GM19239 (cell line): ENCODE measurements at regions not wholly inside any gene's neighbourhood (a gene's known extent, or its start where the extent isn't known, plus 50 kb on each side); places are given as distances from the start of the nearest gene placed in this dataset.

ENCODE experiments used
- DNase-seq: peaks from one replicate; pipeline ENCODE4 v3.0.0; 2011; ENCODE audit warnings: low spot score; ENCODE audit not compliant: insufficient read length
- FAIRE-seq: peaks from 2 replicates; lab custom pipeline; 2011; peaks lifted over from hg19 to GRCh38; lab: Jason Lieb, UNC

- FAIRE-seq: no peak
- no peak for DNase-seq
These were observed 230.8 kb upstream of the CST7 start for GRCh38 chr20:24718277-24718676.

GRCh38 chr20:24718696-24719095, 230.4 kb upstream of the CST7 start:
- DNase-seq (no peak), FAIRE-seq (no peak)

GRCh38 chr20:24720957-24721356, 228.1 kb upstream of the CST7 start:
- no peak for FAIRE-seq
- DNase-seq: no peak

GRCh38 chr20:24721891-24722568, 227.0 kb upstream of the CST7 start:
- no peak for DNase-seq
- no peak for FAIRE-seq

GRCh38 chr20:24722586-24722985, 226.5 kb upstream of the CST7 start:
- FAIRE-seq (no peak), DNase-seq (no peak)

- FAIRE-seq: no peak
These were observed 225.9 kb upstream of the CST7 start for GRCh38 chr20:24723186-24723585.

GRCh38 chr20:24723647-24724352, 225.3 kb upstream of the CST7 start:
- DNase-seq (no peak), FAIRE-seq (no peak)

More at GRCh38 chr20:24723186-24723585, 225.9 kb upstream of the CST7 start:
- DNase-seq: no peak

- no peak for DNase-seq
- FAIRE-seq: no peak
These were observed 224.0 kb upstream of the CST7 start for GRCh38 chr20:24724982-24725533.

GRCh38 chr20:24727795-24728194, 221.3 kb upstream of the CST7 start:
- no peak for DNase-seq
- FAIRE-seq: no peak

GRCh38 chr20:24729896-24730605, 219.0 kb upstream of the CST7 start:
- DNase-seq (no peak), FAIRE-seq (no peak)

GRCh38 chr20:24730750-24731149, 218.3 kb upstream of the CST7 start:
- no peak for FAIRE-seq
- no peak for DNase-seq

- no peak for DNase-seq
- FAIRE-seq: no peak
These were observed 217.8 kb upstream of the CST7 start for GRCh38 chr20:24731312-24731711.

GRCh38 chr20:24732076-24732475, 217.0 kb upstream of the CST7 start:
- DNase-seq: no peak
- FAIRE-seq: no peak

- FAIRE-seq: no peak
- DNase-seq: no peak
These were observed 216.5 kb upstream of the CST7 start for GRCh38 chr20:24732599-24732998.

GRCh38 chr20:24733416-24733815, 215.7 kb upstream of the CST7 start:
- no peak for FAIRE-seq

GRCh38 chr20:24734139-24734538, 214.9 kb upstream of the CST7 start:
- no peak for DNase-seq
- FAIRE-seq: no peak

More at GRCh38 chr20:24733416-24733815, 215.7 kb upstream of the CST7 start:
- DNase-seq: no peak

GRCh38 chr20:24735263-24735662, 213.8 kb upstream of the CST7 start:
- no peak for FAIRE-seq

GRCh38 chr20:24736131-24736843, 212.8 kb upstream of the CST7 start:
- DNase-seq: no peak
- no peak for FAIRE-seq

More at GRCh38 chr20:24735263-24735662, 213.8 kb upstream of the CST7 start:
- no peak for DNase-seq

GRCh38 chr20:24736844-24737211, 212.2 kb upstream of the CST7 start:
- DNase-seq (no peak), FAIRE-seq (no peak)

GRCh38 chr20:24737212-24737850, 211.7 kb upstream of the CST7 start:
- FAIRE-seq: no peak
- DNase-seq: no peak
